D721Med (cell line): ENCODE measurements at regions not wholly inside any gene's neighbourhood (a gene's known extent, or its start where the extent isn't known, plus 50 kb on each side); places are given as distances from the start of the nearest gene placed in this dataset.

Experiments used
- DNase-seq: peaks from one replicate; pipeline ENCODE4 v3.0.0; 2011; ENCODE audit warnings: low spot score; ENCODE audit not compliant: insufficient read length
- FAIRE-seq: peaks from 2 replicates; lab custom pipeline; 2011; peaks lifted over from hg19 to GRCh38; lab: Jason Lieb, UNC
- TF ChIP-seq, protein P1 (sequence below): IDR thresholded peaks from 2 replicates; pipeline ENCODE4 v1.5.1; 2012; ENCODE audit warnings: mild to moderate bottlenecking, control low read depth; ENCODE audit not compliant: insufficient read depth; ENCODE audit errors: missing control alignments

DNA sequence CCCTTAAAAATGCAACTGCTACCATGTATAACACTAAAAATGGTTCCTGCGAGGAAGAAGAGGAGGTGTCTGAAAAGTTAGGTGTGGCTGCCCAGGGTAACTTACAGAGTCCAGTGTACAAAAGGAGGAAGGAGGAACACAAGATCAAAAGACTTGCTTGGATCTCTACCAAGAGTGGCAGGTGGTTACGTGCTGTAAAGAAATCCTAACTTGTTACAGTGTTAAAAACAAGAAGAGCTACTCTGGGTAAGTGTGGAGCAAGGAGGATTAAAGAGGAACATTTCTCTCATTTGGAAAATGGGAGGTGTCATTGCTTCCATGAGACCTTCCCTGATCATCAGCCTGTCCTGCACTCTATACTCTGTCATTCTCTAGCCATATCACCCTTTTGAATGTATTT lies 242.0 kb downstream of the PTTG2 start:
- DNase-seq (no peak), FAIRE-seq (no peak)
- TF ChIP-seq, protein P1, sequence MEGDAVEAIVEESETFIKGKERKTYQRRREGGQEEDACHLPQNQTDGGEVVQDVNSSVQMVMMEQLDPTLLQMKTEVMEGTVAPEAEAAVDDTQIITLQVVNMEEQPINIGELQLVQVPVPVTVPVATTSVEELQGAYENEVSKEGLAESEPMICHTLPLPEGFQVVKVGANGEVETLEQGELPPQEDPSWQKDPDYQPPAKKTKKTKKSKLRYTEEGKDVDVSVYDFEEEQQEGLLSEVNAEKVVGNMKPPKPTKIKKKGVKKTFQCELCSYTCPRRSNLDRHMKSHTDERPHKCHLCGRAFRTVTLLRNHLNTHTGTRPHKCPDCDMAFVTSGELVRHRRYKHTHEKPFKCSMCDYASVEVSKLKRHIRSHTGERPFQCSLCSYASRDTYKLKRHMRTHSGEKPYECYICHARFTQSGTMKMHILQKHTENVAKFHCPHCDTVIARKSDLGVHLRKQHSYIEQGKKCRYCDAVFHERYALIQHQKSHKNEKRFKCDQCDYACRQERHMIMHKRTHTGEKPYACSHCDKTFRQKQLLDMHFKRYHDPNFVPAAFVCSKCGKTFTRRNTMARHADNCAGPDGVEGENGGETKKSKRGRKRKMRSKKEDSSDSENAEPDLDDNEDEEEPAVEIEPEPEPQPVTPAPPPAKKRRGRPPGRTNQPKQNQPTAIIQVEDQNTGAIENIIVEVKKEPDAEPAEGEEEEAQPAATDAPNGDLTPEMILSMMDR = no peak

DNA sequence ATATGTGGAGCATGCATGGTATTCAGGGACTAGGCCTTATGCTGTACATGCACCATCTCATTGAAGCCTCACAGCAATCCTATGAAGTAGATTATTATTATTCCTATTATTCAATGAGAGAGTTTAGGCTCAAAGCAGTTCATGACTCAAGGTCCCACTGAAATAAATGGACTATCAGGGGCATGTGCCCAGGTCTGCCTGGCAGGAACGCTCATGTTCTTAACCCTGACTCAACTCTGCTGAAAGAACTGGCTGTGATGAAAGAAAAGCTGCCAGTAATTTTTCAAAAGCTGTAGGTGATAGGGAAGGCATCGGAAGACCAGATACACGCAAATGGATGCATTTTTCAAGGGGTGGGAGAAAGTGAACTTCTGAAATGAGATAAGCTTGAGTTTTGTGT lies 243.4 kb downstream of the PTTG2 start:
- DNase-seq = no peak
- TF ChIP-seq, protein P1 = no peak
- no peak for FAIRE-seq

DNA sequence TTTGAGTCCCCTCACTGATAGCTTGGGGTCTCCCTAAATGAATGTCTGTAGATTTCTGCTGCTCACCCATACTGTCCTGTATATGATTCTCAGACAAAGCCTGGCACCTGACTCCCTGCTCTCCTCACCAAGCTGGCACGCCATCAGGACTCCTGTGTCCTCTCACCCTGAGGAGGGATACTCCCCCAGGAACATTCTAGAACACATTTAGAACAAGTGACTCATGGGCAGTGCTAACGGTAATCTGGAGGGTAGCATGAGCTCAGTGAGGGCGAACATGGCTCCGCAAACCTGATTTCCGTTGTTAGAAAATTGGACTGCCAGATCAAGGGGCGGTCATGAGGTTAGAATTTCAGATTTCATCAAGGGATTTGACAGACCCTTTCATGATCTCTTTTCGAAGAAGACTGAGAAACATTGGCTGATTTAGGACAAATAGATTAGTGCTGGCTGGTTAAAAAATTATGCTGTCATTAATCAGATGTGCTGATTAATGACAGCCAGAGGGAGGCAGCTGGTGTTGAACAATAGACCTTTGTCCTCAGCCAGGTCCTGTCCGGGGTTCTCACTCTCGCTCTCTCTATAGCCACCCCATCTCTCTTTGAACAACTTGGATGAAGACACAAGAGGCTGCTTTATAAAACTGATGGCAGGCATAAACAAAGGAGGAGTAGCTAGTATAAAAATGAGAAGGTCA lies 244.3 kb downstream of the PTTG2 start:
- FAIRE-seq (no peak), DNase-seq (no peak)
- TF ChIP-seq, protein P1 = no peak

DNA sequence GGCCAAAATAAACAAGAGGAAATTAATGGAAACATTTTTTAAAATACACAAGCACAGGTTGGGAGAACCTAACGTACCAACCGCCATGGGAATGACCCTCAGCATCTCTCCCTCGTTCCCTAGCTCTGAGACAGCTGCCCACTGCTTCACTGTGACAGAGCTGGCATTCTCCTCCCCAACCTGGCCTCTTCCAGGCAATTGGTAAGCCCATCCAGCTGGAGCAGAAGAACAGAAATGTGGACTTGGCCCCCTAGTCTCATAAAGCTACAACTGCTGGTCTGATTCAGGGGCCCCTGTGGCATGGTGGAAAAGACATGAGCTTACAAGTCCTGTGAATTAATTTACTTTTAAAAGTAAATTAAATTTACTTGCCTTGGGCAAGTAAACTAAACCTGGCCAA lies 245.1 kb downstream of the PTTG2 start:
- DNase-seq = no peak
- no peak for FAIRE-seq
- TF ChIP-seq, protein P1 = no peak

DNA sequence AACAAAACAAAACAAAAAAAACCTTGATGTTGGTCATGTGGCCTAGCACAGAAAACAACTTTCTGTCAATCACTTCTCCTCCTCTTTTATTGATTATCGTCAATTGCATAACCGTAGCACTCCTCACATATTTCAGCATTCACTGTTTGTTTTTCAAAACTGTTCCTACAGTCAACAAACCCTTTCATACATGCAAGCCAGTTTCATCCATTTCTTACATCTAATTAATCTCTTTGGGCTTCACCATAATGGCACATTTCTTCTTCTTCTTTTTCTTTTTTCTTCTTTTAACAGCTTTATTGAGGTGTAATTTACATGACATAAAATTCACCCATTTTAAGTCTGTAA lies 246.9 kb downstream of the PTTG2 start:
- no peak for DNase-seq
- no peak for FAIRE-seq
- TF ChIP-seq, protein P1 = no peak

DNA sequence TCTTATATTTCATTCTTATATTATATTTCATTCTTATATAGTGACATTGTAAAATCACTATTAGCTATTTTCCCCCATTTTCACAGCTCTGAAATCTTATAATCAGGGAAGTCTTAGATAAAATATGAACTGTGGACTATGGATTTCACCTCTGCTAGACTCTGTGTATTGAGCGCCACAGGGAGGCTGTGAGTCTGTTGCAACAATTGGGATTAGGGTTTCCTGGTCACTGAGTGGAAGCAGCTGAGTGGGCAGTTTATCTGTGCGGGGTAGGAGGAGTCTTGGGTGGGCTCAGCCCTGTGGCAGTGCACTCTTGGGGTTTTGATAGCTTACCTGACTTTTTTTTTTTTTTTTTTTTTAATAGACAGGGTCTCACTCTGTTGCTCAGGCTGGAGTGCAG lies 249.5 kb downstream of the PTTG2 start:
- no peak for FAIRE-seq
- DNase-seq = no peak
- TF ChIP-seq, protein P1 = no peak

DNA sequence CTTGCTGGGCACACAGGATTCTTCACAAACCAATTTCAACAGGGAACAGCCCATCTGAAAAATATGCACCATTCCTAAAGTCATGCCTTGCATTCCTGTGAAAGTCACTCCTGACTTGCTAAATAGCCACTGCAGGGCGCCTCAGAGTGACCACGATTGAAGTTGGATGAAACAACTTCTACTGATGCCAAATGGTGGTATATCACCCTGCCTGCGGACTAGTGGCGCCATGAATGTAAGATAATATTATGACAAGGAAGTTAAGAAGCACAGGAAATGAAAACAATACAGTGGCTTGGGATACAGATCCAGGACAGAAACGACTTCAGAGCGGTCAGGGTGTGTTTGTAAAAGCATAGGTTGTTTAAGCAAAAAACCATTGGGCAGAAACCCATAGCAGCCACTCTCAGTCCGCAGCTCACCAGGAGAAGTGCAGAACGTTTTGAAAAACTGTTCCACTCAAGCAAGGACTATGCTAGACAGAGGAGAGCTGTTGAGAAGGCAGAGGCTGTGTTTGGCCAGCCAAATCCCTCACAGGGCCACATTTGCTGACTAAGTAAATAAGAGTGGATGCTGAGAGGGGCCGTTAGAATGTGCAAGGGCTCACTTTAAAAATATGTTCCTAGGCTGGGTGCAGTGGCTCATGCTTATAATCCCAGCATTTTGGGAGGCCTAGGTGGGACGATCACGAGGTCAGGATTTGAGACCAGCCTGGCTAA lies 250.4 kb downstream of the PTTG2 start:
- TF ChIP-seq, protein P1 = no peak
- FAIRE-seq (no peak), DNase-seq (no peak)
